HepG2 (cell line): ENCODE measurements at regions not wholly inside any gene's neighbourhood (a gene's known extent, or its start where the extent isn't known, plus 50 kb on each side); places are given as distances from the start of the nearest gene placed in this dataset.

ENCODE experiments used
- ATAC-seq: fragments of 200-7000 bp; cut with Tn5 transposase; 3 replicates; pipeline ENCODE4 v1.9.1; 2020; ENCODE audit warnings: mild to moderate bottlenecking, moderate library complexity
- BruUV-seq: library from RNA; stranded (reverse); fragments of 400-500 nt; replicated peaks from 2 replicates; lab custom pipeline; 2021; lab: Mats Ljungman, UMichigan
- CTCF ChIA-PET: fragments of 300-600 bp; formaldehyde crosslinking; extraction: SDS; loops from one replicate; lab custom pipeline; 2021; ENCODE audit warnings: low total read pairs, inconsistent platforms, low intra/inter-chr PET ratio; lab: Yijun Ruan, JAX
- POLR2A ChIA-PET: fragments of 350-600 bp; sonication (Branson Sonifier 250); formaldehyde crosslinking; loops from one replicate; lab custom pipeline; 2020; ENCODE audit warnings: antibody characterized with exemption, inconsistent platforms; lab: Yijun Ruan, JAX
- DNase-seq: peaks from one replicate; pipeline ENCODE4 v3.0.0-alpha.2; 2015; ENCODE audit warnings: low spot score
- FAIRE-seq: peaks from 3 replicates; lab custom pipeline; 2011; peaks lifted over from hg19 to GRCh38; lab: Jason Lieb, UNC
- H2AFZ ChIP-seq: one replicate; pipeline ENCODE4 v1.6.1; 2011; ENCODE audit warnings: low read length, inconsistent platforms
- H3K27ac ChIP-seq: fragments of 300-600 bp; 3 replicates; pipeline ENCODE4 v1.8.0; 2011; ENCODE audit warnings: mixed run types, mild to moderate bottlenecking, mixed read lengths, low read length, inconsistent platforms; ENCODE audit not compliant: insufficient read depth; ENCODE audit errors: extremely low read length
- H3K27me3 ChIP-seq, 2 experiments: fragments of 200-600 bp in 1 of 2; 2 replicates in 1 of 2; 3 replicates in 1 of 2; pipeline versions ENCODE4 v1.6.0 to v1.8.0; 2011; ENCODE audit warnings: low read length in 2 of 2, mild to moderate bottlenecking in 2 of 2, moderate library complexity in 2 of 2, inconsistent platforms in 1 of 2; ENCODE audit not compliant: insufficient read depth in 2 of 2, control insufficient read depth in 1 of 2
- H3K36me3 ChIP-seq, 2 experiments: fragments of 200-600 bp in 1 of 2; replicated peaks in 1 of 2; 2 replicates in 1 of 2; 3 replicates in 1 of 2; pipeline versions ENCODE4 v1.5.1 to v1.8.0; 2011; ENCODE audit warnings: low read length in 2 of 2, inconsistent platforms in 1 of 2; ENCODE audit not compliant: insufficient read depth in 2 of 2, control insufficient read depth in 1 of 2
- H3K4me1 ChIP-seq: 2 replicates; pipeline ENCODE4 v1.5.1; 2012; ENCODE audit warnings: low read length, inconsistent platforms; ENCODE audit not compliant: insufficient read depth
- H3K4me2 ChIP-seq: 2 replicates; pipeline ENCODE4 v1.6.0; 2011; ENCODE audit warnings: low read depth, low read length, inconsistent platforms
- H3K4me3 ChIP-seq, 3 experiments: fragments of 200-600 bp in 1 of 3; sonication (generic), shearing (Covaris generic) in 1 of 3; replicated peaks in 1 of 3; 2 replicates each; pipeline ENCODE4 v1.5.1; 2011 to 2016; ENCODE audit warnings: low read length in 3 of 3, inconsistent platforms in 2 of 3, low read depth in 2 of 3, mild to moderate bottlenecking in 2 of 3, control low read depth in 1 of 3, mixed read lengths in 1 of 3; ENCODE audit not compliant: insufficient read depth in 1 of 3
- H3K79me2 ChIP-seq: one replicate; pipeline ENCODE4 v1.6.1; 2011; ENCODE audit warnings: low read length, inconsistent platforms; ENCODE audit not compliant: insufficient read depth
- H3K9ac ChIP-seq: 2 replicates; pipeline ENCODE4 v1.6.0; 2011; ENCODE audit warnings: mild to moderate bottlenecking, low read depth, low read length, inconsistent platforms; ENCODE audit not compliant: insufficient read depth
- H3K9me3 ChIP-seq: 2 replicates; pipeline ENCODE4 v1.5.1; 2012; ENCODE audit warnings: mild to moderate bottlenecking, low read length
- H4K20me1 ChIP-seq: 2 replicates; pipeline ENCODE4 v1.6.0; 2011; ENCODE audit warnings: inconsistent platforms, mild to moderate bottlenecking, low read length, moderate library complexity; ENCODE audit not compliant: insufficient read depth
- AKAP8 ChIP-seq: sonication (generic); formaldehyde crosslinking; IDR thresholded peaks from 2 replicates; pipeline ENCODE4 v1.5.1; 2020; ENCODE audit warnings: mild to moderate bottlenecking, missing genetic modification reagents
- GATA4 ChIP-seq: sonication (generic); IDR thresholded peaks from 2 replicates; pipeline ENCODE4 v1.6.1; 2016; ENCODE audit warnings: antibody characterized with exemption, low read depth, borderline replicate concordance
- KDM5A ChIP-seq: fragments of 200-600 bp; sonication (generic); IDR thresholded peaks from 2 replicates; pipeline ENCODE4 v1.7.0; 2018; ENCODE audit warnings: antibody characterized with exemption, mild to moderate bottlenecking, low read length, borderline replicate concordance
- NFKBIZ ChIP-seq: IDR thresholded peaks from 2 replicates; pipeline ENCODE4 v1.6.1; 2018; ENCODE audit warnings: missing genetic modification reagents, missing compliant biosample characterization
- POLR2AphosphoS5 ChIP-seq: IDR thresholded peaks from 2 replicates; pipeline ENCODE4 v1.6.1; 2012; ENCODE audit warnings: low read depth, low read length
- SMYD3 ChIP-seq: sonication (generic); formaldehyde crosslinking; IDR thresholded peaks from 2 replicates; pipeline ENCODE4 v1.8.1; 2023; ENCODE audit warnings: mild to moderate bottlenecking, missing genetic modification reagents
- SP5 ChIP-seq: IDR thresholded peaks from 2 replicates; pipeline ENCODE4 v1.6.1; 2016; ENCODE audit warnings: low read depth, borderline replicate concordance
- ZFX ChIP-seq: sonication (generic); formaldehyde crosslinking; IDR thresholded peaks from 2 replicates; pipeline ENCODE4 v1.4.0; 2020; ENCODE audit warnings: mild to moderate bottlenecking, low read depth, missing genetic modification reagents, moderate library complexity
- ZNF136 ChIP-seq: sonication (generic); formaldehyde crosslinking; IDR thresholded peaks from 2 replicates; pipeline ENCODE4 v1.8.1; 2022; ENCODE audit warnings: low read depth, mild to moderate bottlenecking, moderate library complexity, missing genetic modification reagents
- ZNF235 ChIP-seq: sonication (generic); formaldehyde crosslinking; IDR thresholded peaks from 2 replicates; pipeline ENCODE4 v1.8.1; 2023; ENCODE audit warnings: mild to moderate bottlenecking, missing genetic modification reagents, borderline replicate concordance
- ZNF569 ChIP-seq: sonication (generic); formaldehyde crosslinking; IDR thresholded peaks from 2 replicates; pipeline ENCODE4 v1.5.0; 2020; ENCODE audit warnings: mild to moderate bottlenecking, missing genetic modification reagents, moderate library complexity, borderline replicate concordance
- ZNF713 ChIP-seq: sonication (generic); formaldehyde crosslinking; IDR thresholded peaks from 2 replicates; pipeline ENCODE4 v1.4.0; 2020; ENCODE audit warnings: mild to moderate bottlenecking, missing genetic modification reagents
- WGBS: methylation state at CpG from one replicate; pipeline ENCODE4 v1.1.6; 2017; ENCODE audit warnings: low lambda C conversion rate; 5-methylcytosine and 5-hydroxymethylcytosine counted together
- in situ Hi-C: cut with HindIII; loops from 2 replicates; pipeline ENCODE4 v1.10.0; 2017; ENCODE audit warnings: low pct_unique_long_range_greater_than_20kb; ENCODE audit not compliant: extremely low pct_ligation_motif_present
- intact Hi-C: fragments of 100-400 bp; cut with micrococcal nuclease; formaldehyde crosslinking; loops from one replicate; pipeline ENCODE4 v1.10.0; 2022; ENCODE audit not compliant: unreplicated experiment
- TF ChIP-seq, protein P1 (sequence below): sonication (generic); formaldehyde crosslinking; IDR thresholded peaks from 2 replicates; pipeline ENCODE4 v1.9.0; 2022; ENCODE audit warnings: low read depth, missing genetic modification reagents
- TF ChIP-seq, protein P2 (sequence below): sonication (generic); formaldehyde crosslinking; IDR thresholded peaks from 2 replicates; pipeline ENCODE4 v1.5.0; 2020; ENCODE audit warnings: missing genetic modification reagents
- TF ChIP-seq, protein P3 (sequence below): sonication (generic); formaldehyde crosslinking; IDR thresholded peaks from 2 replicates; pipeline ENCODE4 v1.5.0; 2020; ENCODE audit warnings: missing genetic modification reagents
- TF ChIP-seq, protein P4 (sequence below): sonication (generic); formaldehyde crosslinking; IDR thresholded peaks from 2 replicates; pipeline ENCODE4 v1.5.0; 2020; ENCODE audit warnings: mild to moderate bottlenecking, missing genetic modification reagents

DNA sequence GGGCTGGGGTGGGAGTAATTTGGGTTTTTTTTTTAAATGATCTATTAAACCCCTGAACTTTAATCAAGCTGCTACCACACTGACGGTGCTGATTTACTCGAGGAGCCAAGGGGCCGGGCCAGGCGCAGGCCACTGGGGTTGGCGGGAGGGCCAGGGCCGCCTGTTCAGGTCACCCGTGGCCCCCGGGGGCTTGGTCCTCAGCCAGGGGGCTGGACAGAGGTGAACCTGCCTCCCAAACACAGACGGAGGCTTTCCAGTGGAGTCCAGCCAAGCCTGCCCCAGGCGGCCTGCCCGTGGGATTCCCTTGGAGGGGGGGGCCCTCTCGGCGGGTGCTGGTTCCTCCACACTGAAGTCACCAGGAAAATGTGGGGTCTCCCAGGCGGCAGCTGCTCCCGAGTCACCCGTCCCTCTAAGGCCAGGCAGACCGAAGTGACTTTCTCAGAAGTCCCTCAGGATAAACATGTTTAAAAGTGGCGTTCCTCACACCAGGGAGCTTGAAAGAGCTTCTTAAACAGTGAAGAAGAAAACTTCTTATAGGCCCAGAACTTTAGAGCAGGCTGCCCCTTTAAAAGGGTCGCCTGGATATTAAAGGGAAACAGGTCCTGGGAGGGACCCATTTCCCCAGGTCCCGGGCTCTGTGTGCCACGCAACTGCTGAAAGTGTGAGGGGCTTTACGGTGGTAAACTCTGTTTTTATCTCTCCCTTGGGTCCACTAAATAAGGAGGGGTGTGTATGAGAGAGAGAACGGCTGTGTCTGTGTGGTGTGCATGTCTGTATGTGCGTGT is 167.2 kb upstream of the GSC start:
- no peak for TF ChIP-seq ZFX (CRISPR knock-in tag)
- no peak for TF ChIP-seq SP5 (CRISPR knock-in tag)
- no peak for TF ChIP-seq ZNF569 (CRISPR knock-in tag)
- TF ChIP-seq, protein P1, sequence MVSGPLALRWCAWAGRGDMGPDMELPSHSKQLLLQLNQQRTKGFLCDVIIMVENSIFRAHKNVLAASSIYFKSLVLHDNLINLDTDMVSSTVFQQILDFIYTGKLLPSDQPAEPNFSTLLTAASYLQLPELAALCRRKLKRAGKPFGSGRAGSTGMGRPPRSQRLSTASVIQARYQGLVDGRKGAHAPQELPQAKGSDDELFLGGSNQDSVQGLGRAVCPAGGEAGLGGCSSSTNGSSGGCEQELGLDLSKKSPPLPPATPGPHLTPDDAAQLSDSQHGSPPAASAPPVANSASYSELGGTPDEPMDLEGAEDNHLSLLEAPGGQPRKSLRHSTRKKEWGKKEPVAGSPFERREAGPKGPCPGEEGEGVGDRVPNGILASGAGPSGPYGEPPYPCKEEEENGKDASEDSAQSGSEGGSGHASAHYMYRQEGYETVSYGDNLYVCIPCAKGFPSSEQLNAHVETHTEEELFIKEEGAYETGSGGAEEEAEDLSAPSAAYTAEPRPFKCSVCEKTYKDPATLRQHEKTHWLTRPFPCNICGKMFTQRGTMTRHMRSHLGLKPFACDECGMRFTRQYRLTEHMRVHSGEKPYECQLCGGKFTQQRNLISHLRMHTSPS (CRISPR knock-in tag) = no peak
- TF ChIP-seq KDM5A = no peak
- TF ChIP-seq, protein P2, sequence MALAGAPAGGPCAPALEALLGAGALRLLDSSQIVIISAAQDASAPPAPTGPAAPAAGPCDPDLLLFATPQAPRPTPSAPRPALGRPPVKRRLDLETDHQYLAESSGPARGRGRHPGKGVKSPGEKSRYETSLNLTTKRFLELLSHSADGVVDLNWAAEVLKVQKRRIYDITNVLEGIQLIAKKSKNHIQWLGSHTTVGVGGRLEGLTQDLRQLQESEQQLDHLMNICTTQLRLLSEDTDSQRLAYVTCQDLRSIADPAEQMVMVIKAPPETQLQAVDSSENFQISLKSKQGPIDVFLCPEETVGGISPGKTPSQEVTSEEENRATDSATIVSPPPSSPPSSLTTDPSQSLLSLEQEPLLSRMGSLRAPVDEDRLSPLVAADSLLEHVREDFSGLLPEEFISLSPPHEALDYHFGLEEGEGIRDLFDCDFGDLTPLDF (CRISPR knock-in tag) = no peak
- TF ChIP-seq, protein P3, sequence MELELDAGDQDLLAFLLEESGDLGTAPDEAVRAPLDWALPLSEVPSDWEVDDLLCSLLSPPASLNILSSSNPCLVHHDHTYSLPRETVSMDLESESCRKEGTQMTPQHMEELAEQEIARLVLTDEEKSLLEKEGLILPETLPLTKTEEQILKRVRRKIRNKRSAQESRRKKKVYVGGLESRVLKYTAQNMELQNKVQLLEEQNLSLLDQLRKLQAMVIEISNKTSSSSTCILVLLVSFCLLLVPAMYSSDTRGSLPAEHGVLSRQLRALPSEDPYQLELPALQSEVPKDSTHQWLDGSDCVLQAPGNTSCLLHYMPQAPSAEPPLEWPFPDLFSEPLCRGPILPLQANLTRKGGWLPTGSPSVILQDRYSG (CRISPR knock-in tag) = no peak
- no peak for TF ChIP-seq ZNF713 (CRISPR knock-in tag)
- TF ChIP-seq POLR2AphosphoS5 = no peak
- TF ChIP-seq ZNF136 (CRISPR knock-in tag) = no peak
- TF ChIP-seq SMYD3 (CRISPR knock-in tag) = no peak
- no peak for TF ChIP-seq AKAP8 (CRISPR knock-in tag)
- TF ChIP-seq, protein P4, sequence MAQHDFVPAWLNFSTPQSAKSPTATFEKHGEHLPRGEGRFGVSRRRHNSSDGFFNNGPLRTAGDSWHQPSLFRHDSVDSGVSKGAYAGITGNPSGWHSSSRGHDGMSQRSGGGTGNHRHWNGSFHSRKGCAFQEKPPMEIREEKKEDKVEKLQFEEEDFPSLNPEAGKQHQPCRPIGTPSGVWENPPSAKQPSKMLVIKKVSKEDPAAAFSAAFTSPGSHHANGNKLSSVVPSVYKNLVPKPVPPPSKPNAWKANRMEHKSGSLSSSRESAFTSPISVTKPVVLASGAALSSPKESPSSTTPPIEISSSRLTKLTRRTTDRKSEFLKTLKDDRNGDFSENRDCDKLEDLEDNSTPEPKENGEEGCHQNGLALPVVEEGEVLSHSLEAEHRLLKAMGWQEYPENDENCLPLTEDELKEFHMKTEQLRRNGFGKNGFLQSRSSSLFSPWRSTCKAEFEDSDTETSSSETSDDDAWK (CRISPR knock-in tag) = no peak
- no peak for TF ChIP-seq GATA4
- TF ChIP-seq NFKBIZ (CRISPR knock-in tag) = no peak
- TF ChIP-seq ZNF235 (CRISPR knock-in tag) = no peak
- Histone ChIP-seq H4K20me1 (no peaks in the 10 kb centered on the region), H3K4me3 (no peak overlapping the region), H3K9ac (no peak overlapping the region), H2AFZ (no peak overlapping the region), H3K27ac (no peak overlapping the region), H3K4me1 (no peaks in the 10 kb centered on the region), H3K27me3 (peaks cover 6 to 42% of the 10 kb centered on the region in 2 experiments; a peak in 4 of 5 replicates), H3K79me2 (no peaks in the 10 kb centered on the region), H3K4me2 (no peak overlapping the region), H3K36me3 (no peaks in the 10 kb centered on the region), H3K9me3 (no peaks in the 10 kb centered on the region)
- DNase-seq (no peak), FAIRE-seq (no peak), ATAC-seq (no peak)
- WGBS = 15% methylated on average over 7 of the region's 24 CpGs
- no TSS peak for BruUV-seq
- POLR2A ChIA-PET = no interaction called here
- CTCF ChIA-PET = no interaction called here
- intact Hi-C loops = no loop called here
- in situ Hi-C loops = no loop called here
